ENCODE measurements at regions not wholly inside any gene's neighbourhood (a gene's known extent, or its start where the extent isn't known, plus 50 kb on each side); places are given as distances from the start of the nearest gene placed in this dataset.
"Not testable (repeated sequence)": the region's sequence is repeated elsewhere in the genome, so short reads cannot be mapped to it uniquely, and the experiment has no call there.

GRCh38 chr1:58969176-58969575 lies 185.3 kb upstream of the JUN start:
- H3K27me3 ChIP-seq (ENCODE audit: control insufficient read depth in 2 of 2, insufficient read depth in 2 of 2, low read length in 2 of 2); H3K27me3 Mint-ChIP-seq; H3K9me3 ChIP-seq (ENCODE audit: control insufficient read depth in 2 of 3, low read length in 3 of 3); H3K36me3 ChIP-seq (ENCODE audit: control insufficient read depth in 2 of 3, insufficient read depth in 3 of 3, low read length in 3 of 3); H3K9me3 Mint-ChIP-seq; DNase-seq; H3K4me3 ChIP-seq (ENCODE audit: low read length); ATAC-seq: not testable (repeated sequence)
- Mint-ChIP-seq H3K27ac (peak overlapping the region; percentile 36 to 100 (median 95)), H3K4me3 (peak overlapping the region in 3 of 10 donors; percentile 71 to 84 (median 74)), H3K4me1 (peaks cover 13 to 68% (median 41%) of the 10 kb centered on the region in 7 donors), H3K36me3 (peaks cover 0 to 15% (median 0%) of the 10 kb centered on the region in 5 donors)
- H3K27ac ChIP-seq (ENCODE audit: low read depth, low read length), result peak overlapping the region; percentile 72
- peaks cover 16 to 28% of the 10 kb centered on the region in 2 donors for H3K4me1 ChIP-seq (ENCODE audit: control insufficient read depth in 2 of 2, insufficient read depth in 2 of 2, low read length in 2 of 2)
- CTCF ChIA-PET, result interaction anchor here (0.6 to 1.0 kb wide), 2 partner anchors 9 to 27 kb away, joined by 3 to 4 read pairs; no protein-coding TSS in a partner anchor
- POLR2A ChIA-PET, result interaction anchor here (0.6 to 1.3 kb wide), 2 partner anchors 27 to 811 kb away, joined by 3 to 6 read pairs; no protein-coding TSS in a partner anchor
- intact Hi-C loops (cut with micrococcal nuclease), result loop anchor here (2.0 to 5.0 kb wide), 6 partner anchors 18 to 184 kb away; partner anchors contain the start of gene JUN (in 1 of the 2)

- Histone ChIP-seq H3K4me3 (ENCODE audit: low read length) (no peak overlapping the region), H3K36me3 (ENCODE audit: control insufficient read depth in 2 of 3, insufficient read depth in 3 of 3, low read length in 3 of 3) (no peaks in the 10 kb centered on the region), H3K4me1 (ENCODE audit: control insufficient read depth in 2 of 2, insufficient read depth in 2 of 2, low read length in 2 of 2) (peaks cover 16 to 23% of the 10 kb centered on the region in 2 donors), H3K27me3 (ENCODE audit: control insufficient read depth in 2 of 2, insufficient read depth in 2 of 2, low read length in 2 of 2) (no peaks in the 10 kb centered on the region), H3K9me3 (ENCODE audit: control insufficient read depth in 2 of 3, low read length in 3 of 3) (no peaks in the 10 kb centered on the region), H3K27ac (ENCODE audit: low read depth, low read length) (no peak overlapping the region)
- H3K9me3 Mint-ChIP-seq, result peaks cover 0 to 2% (median 0%) of the 10 kb centered on the region in 11 donors
- DNase-seq (no peak), ATAC-seq (no peak)
- ChIA-PET CTCF (interaction anchor here (0.5 kb wide), 1 partner anchor 111 kb away, joined by 5 read pairs; no protein-coding TSS in a partner anchor), POLR2A (interaction anchor here (0.6 kb wide), 1 partner anchor 187 kb away, joined by 3 read pairs; no protein-coding TSS in a partner anchor)
- peaks cover 13 to 53% (median 28%) of the 10 kb centered on the region in 7 donors for H3K4me1 Mint-ChIP-seq
- H3K4me3 Mint-ChIP-seq, result no peak overlapping the region
- H3K27ac Mint-ChIP-seq, result peak overlapping the region in 4 of 9 donors; percentile 2 to 33 (median 23)
- peaks cover 0 to 11% (median 0%) of the 10 kb centered on the region in 5 donors for H3K36me3 Mint-ChIP-seq
- intact Hi-C loops (cut with micrococcal nuclease), result no loop called here
- no peaks in the 10 kb centered on the region for H3K27me3 Mint-ChIP-seq
Measured at GRCh38 chr1:58971629-58972140, 187.8 kb upstream of the JUN start.

- CTCF ChIA-PET, result no interaction called here
- Mint-ChIP-seq H3K27ac (no peak overlapping the region), H3K27me3 (no peaks in the 10 kb centered on the region), H3K4me3 (no peak overlapping the region), H3K9me3 (peaks cover 0 to 2% (median 0%) of the 10 kb centered on the region in 11 donors), H3K36me3 (peaks cover 0 to 8% (median 0%) of the 10 kb centered on the region in 5 donors), H3K4me1 (peaks cover 9 to 45% (median 20%) of the 10 kb centered on the region in 7 donors)
- H3K4me1 ChIP-seq (ENCODE audit: control insufficient read depth in 2 of 2, insufficient read depth in 2 of 2, low read length in 2 of 2), result peaks cover 0 to 9% of the 10 kb centered on the region in 2 donors
- H3K4me3 ChIP-seq (ENCODE audit: low read length), result no peak overlapping the region
- H3K36me3 ChIP-seq (ENCODE audit: control insufficient read depth in 2 of 3, insufficient read depth in 3 of 3, low read length in 3 of 3), result no peaks in the 10 kb centered on the region
- POLR2A ChIA-PET, result no interaction called here
- ATAC-seq, result no peak
- no peak overlapping the region for H3K27ac ChIP-seq (ENCODE audit: low read depth, low read length)
- no peak for DNase-seq
- H3K27me3 ChIP-seq (ENCODE audit: control insufficient read depth in 2 of 2, insufficient read depth in 2 of 2, low read length in 2 of 2), result no peaks in the 10 kb centered on the region
- intact Hi-C loops (cut with micrococcal nuclease), result no loop called here
- H3K9me3 ChIP-seq (ENCODE audit: control insufficient read depth in 2 of 3, low read length in 3 of 3), result no peaks in the 10 kb centered on the region
Measured at GRCh38 chr1:58975888-58976287, 192.0 kb upstream of the JUN start.

DNA sequence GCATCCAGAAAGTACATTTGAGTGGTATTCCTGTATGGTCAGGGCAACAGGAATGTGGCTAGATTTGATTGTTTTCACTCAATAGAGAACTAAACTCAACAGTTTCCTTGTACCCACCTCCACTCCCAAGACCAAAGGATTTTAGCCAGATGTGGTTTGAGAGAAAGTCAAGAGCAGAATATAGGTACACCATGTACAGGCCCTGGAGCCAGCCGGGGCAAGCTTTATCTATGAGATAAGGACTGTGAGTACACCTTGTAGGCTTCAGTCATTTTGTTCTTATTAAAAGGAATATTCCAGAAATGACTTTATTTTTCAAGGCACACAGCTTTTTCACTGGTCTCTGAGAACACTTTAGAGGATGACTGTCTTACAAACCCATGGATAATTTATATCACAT lies 192.4 kb upstream of the JUN start:
- peaks cover 9 to 41% (median 20%) of the 10 kb centered on the region in 7 donors for H3K4me1 Mint-ChIP-seq
- H3K27ac Mint-ChIP-seq, result no peak overlapping the region
- H3K27me3 Mint-ChIP-seq, result no peaks in the 10 kb centered on the region
- CTCF ChIA-PET, result no interaction called here
- H3K9me3 Mint-ChIP-seq, result peaks cover 0 to 2% (median 0%) of the 10 kb centered on the region in 11 donors
- no peak for DNase-seq
- Histone ChIP-seq H3K9me3 (ENCODE audit: control insufficient read depth in 2 of 3, low read length in 3 of 3) (no peaks in the 10 kb centered on the region), H3K4me3 (ENCODE audit: low read length) (no peak overlapping the region), H3K4me1 (ENCODE audit: control insufficient read depth in 2 of 2, insufficient read depth in 2 of 2, low read length in 2 of 2) (peaks cover 0 to 9% of the 10 kb centered on the region in 2 donors), H3K27ac (ENCODE audit: low read depth, low read length) (no peak overlapping the region), H3K36me3 (ENCODE audit: control insufficient read depth in 2 of 3, insufficient read depth in 3 of 3, low read length in 3 of 3) (no peaks in the 10 kb centered on the region), H3K27me3 (ENCODE audit: control insufficient read depth in 2 of 2, insufficient read depth in 2 of 2, low read length in 2 of 2) (no peaks in the 10 kb centered on the region)
- intact Hi-C loops (cut with micrococcal nuclease), result no loop called here
- ATAC-seq, result no peak
- H3K36me3 Mint-ChIP-seq, result peaks cover 0 to 6% (median 0%) of the 10 kb centered on the region in 5 donors
- POLR2A ChIA-PET, result no interaction called here
- H3K4me3 Mint-ChIP-seq, result no peak overlapping the region

GRCh38 chr1:58977598-58977997 lies 193.8 kb upstream of the JUN start:
- POLR2A ChIA-PET, result no interaction called here
- CTCF ChIA-PET, result no interaction called here
- no peak overlapping the region for H3K4me3 Mint-ChIP-seq
- intact Hi-C loops (cut with micrococcal nuclease), result no loop called here
- Histone ChIP-seq H3K27ac (ENCODE audit: low read depth, low read length) (no peak overlapping the region), H3K9me3 (ENCODE audit: control insufficient read depth in 2 of 3, low read length in 3 of 3) (no peaks in the 10 kb centered on the region), H3K4me3 (ENCODE audit: low read length) (no peak overlapping the region), H3K36me3 (ENCODE audit: control insufficient read depth in 2 of 3, insufficient read depth in 3 of 3, low read length in 3 of 3) (no peaks in the 10 kb centered on the region), H3K4me1 (ENCODE audit: control insufficient read depth in 2 of 2, insufficient read depth in 2 of 2, low read length in 2 of 2) (peaks cover 0 to 9% of the 10 kb centered on the region in 2 donors), H3K27me3 (ENCODE audit: control insufficient read depth in 2 of 2, insufficient read depth in 2 of 2, low read length in 2 of 2) (no peaks in the 10 kb centered on the region)
- no peak overlapping the region for H3K27ac Mint-ChIP-seq
- H3K36me3 Mint-ChIP-seq, result peaks cover 0 to 8% (median 0%) of the 10 kb centered on the region in 5 donors
- H3K9me3 Mint-ChIP-seq, result peaks cover 0 to 2% (median 0%) of the 10 kb centered on the region in 11 donors
- ATAC-seq (no peak), DNase-seq (no peak)
- peaks cover 9 to 42% (median 20%) of the 10 kb centered on the region in 7 donors for H3K4me1 Mint-ChIP-seq
- H3K27me3 Mint-ChIP-seq, result no peaks in the 10 kb centered on the region

DNA sequence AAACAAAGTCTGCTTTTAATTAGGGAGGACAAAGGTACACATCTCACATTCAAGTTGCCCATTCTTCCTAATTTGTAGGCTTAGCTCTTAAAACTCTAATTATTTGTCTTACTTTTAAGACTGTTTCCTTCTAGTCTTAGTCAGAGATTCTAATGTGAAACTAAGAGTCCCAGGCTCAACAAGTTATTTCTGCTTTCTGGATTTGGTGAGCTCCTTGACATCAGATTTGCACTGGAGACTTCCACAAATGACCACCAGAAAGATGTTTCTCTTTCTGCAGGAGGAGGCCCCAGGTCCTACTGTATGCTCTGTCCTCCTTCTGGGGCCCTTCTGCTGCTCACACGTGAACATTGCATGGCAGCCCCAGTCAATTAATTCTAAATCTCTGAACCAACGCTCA lies 194.2 kb upstream of the JUN start:
- Histone ChIP-seq H3K9me3 (ENCODE audit: control insufficient read depth in 2 of 3, low read length in 3 of 3) (no peaks in the 10 kb centered on the region), H3K27ac (ENCODE audit: low read depth, low read length) (no peak overlapping the region), H3K4me3 (ENCODE audit: low read length) (no peak overlapping the region), H3K4me1 (ENCODE audit: control insufficient read depth in 2 of 2, insufficient read depth in 2 of 2, low read length in 2 of 2) (peaks cover 0 to 9% of the 10 kb centered on the region in 2 donors), H3K27me3 (ENCODE audit: control insufficient read depth in 2 of 2, insufficient read depth in 2 of 2, low read length in 2 of 2) (no peaks in the 10 kb centered on the region), H3K36me3 (ENCODE audit: control insufficient read depth in 2 of 3, insufficient read depth in 3 of 3, low read length in 3 of 3) (no peaks in the 10 kb centered on the region)
- Mint-ChIP-seq H3K4me3 (no peak overlapping the region), H3K4me1 (peaks cover 9 to 41% (median 20%) of the 10 kb centered on the region in 7 donors), H3K27me3 (no peaks in the 10 kb centered on the region), H3K27ac (peak overlapping the region in 1 of 9 donors; percentile 21), H3K36me3 (peaks cover 0 to 8% (median 0%) of the 10 kb centered on the region in 5 donors), H3K9me3 (peaks cover 0 to 2% (median 0%) of the 10 kb centered on the region in 11 donors)
- no peak for DNase-seq
- ATAC-seq, result no peak
- POLR2A ChIA-PET, result no interaction called here
- intact Hi-C loops (cut with micrococcal nuclease), result no loop called here
- CTCF ChIA-PET, result interaction anchor here (0.8 kb wide), 1 partner anchor 10 kb away, joined by 4 read pairs; no protein-coding TSS in a partner anchor
